HEK293 (cell line): ENCODE measurements at regions not wholly inside any gene's neighbourhood (a gene's known extent, or its start where the extent isn't known, plus 50 kb on each side); places are given as distances from the start of the nearest gene placed in this dataset.

Experiments
- CTCF ChIA-PET: fragments of 350-600 bp; formaldehyde crosslinking; extraction: SDS; loops from one replicate; lab custom pipeline; 2021; ENCODE audit warnings: antibody characterized with exemption; lab: Yijun Ruan, JAX
- POLR2A ChIA-PET: fragments of 300-600 bp; formaldehyde crosslinking; extraction: SDS; loops from one replicate; lab custom pipeline; 2020; ENCODE audit warnings: antibody characterized with exemption, inconsistent platforms; lab: Yijun Ruan, JAX
- H3K27ac ChIP-seq: fragments of 200-500 bp; sonication (Bioruptor generic); 2 replicates; pipeline ENCODE4 v1.5.1; 2014; ENCODE audit warnings: low read depth, low read length, control low read depth, inconsistent platforms; ENCODE audit errors: extremely low read depth
- H3K36me3 ChIP-seq, 2 experiments: fragments of 200-500 bp in 1 of 2; sonication (Bioruptor generic) in 1 of 2; 1 replicate in 1 of 2; 2 replicates in 1 of 2; pipeline ENCODE4 v1.5.1; 2014 to 2017; ENCODE audit warnings: inconsistent platforms in 2 of 2, low read length in 2 of 2; ENCODE audit not compliant: control insufficient read depth in 2 of 2, insufficient read depth in 1 of 2
- H3K4me1 ChIP-seq: fragments of 200-500 bp; sonication (Bioruptor generic); 2 replicates; pipeline ENCODE4 v1.5.1; 2014; ENCODE audit warnings: mild to moderate bottlenecking, low read length, inconsistent platforms; ENCODE audit not compliant: control insufficient read depth, insufficient read depth
- H3K4me3 ChIP-seq: 2 replicates; pipeline ENCODE4 v1.5.1; 2011; ENCODE audit warnings: low read depth, mild to moderate bottlenecking, control low read depth, low read length, moderate library complexity
- H3K9me3 ChIP-seq: fragments of 200-500 bp; sonication (Bioruptor generic); 2 replicates; pipeline ENCODE4 v1.5.1; 2014; ENCODE audit warnings: low read depth, low read length, inconsistent platforms; ENCODE audit not compliant: control insufficient read depth, insufficient read depth
- BCL11A ChIP-seq: fragments of 450-650 bp; formaldehyde crosslinking; IDR thresholded peaks from 2 replicates; pipeline ENCODE4 v1.5.1; 2016; ENCODE audit warnings: low read depth, missing biosample characterization, missing genetic modification characterization
- ELK4 ChIP-seq: IDR thresholded peaks from 2 replicates; pipeline ENCODE4 v1.6.1; 2011; ENCODE audit warnings: mild to moderate bottlenecking, low read depth, low read length, borderline replicate concordance
- FEZF1 ChIP-seq: fragments of 450-650 bp; formaldehyde crosslinking; IDR thresholded peaks from 2 replicates; pipeline ENCODE4 v1.5.1; 2016; ENCODE audit warnings: missing biosample characterization, missing genetic modification characterization
- INSM2 ChIP-seq: fragments of 450-650 bp; formaldehyde crosslinking; IDR thresholded peaks from 2 replicates; pipeline ENCODE4 v1.5.1; 2016; ENCODE audit warnings: missing biosample characterization, missing genetic modification characterization
- MYNN ChIP-seq: fragments of 450-650 bp; formaldehyde crosslinking; IDR thresholded peaks from 2 replicates; pipeline ENCODE4 v1.5.1; 2016; ENCODE audit warnings: missing biosample characterization, missing genetic modification characterization, borderline replicate concordance
- RBAK ChIP-seq: fragments of 450-650 bp; formaldehyde crosslinking; IDR thresholded peaks from 2 replicates; pipeline ENCODE4 v1.5.1; 2016; ENCODE audit warnings: missing biosample characterization, missing genetic modification characterization
- YY2 ChIP-seq: fragments of 450-650 bp; formaldehyde crosslinking; IDR thresholded peaks from 2 replicates; pipeline ENCODE4 v1.5.1; 2016; ENCODE audit warnings: missing biosample characterization, missing genetic modification characterization
- ZBTB20 ChIP-seq: fragments of 450-650 bp; formaldehyde crosslinking; IDR thresholded peaks from 2 replicates; pipeline ENCODE4 v1.5.1; 2016; ENCODE audit warnings: missing biosample characterization, missing genetic modification characterization
- ZFP37 ChIP-seq: fragments of 450-650 bp; formaldehyde crosslinking; IDR thresholded peaks from 2 replicates; pipeline ENCODE4 v1.5.1; 2016; ENCODE audit warnings: missing biosample characterization, missing genetic modification characterization
- ZNF23 ChIP-seq: fragments of 450-650 bp; formaldehyde crosslinking; IDR thresholded peaks from 2 replicates; pipeline ENCODE4 v1.5.1; 2016; ENCODE audit warnings: missing biosample characterization, missing genetic modification characterization, borderline replicate concordance
- ZNF26 ChIP-seq: fragments of 450-650 bp; formaldehyde crosslinking; IDR thresholded peaks from 2 replicates; pipeline ENCODE4 v1.5.1; 2016; ENCODE audit warnings: missing biosample characterization, missing genetic modification characterization
- ZNF391 ChIP-seq: fragments of 450-650 bp; formaldehyde crosslinking; IDR thresholded peaks from 2 replicates; pipeline ENCODE4 v1.5.1; 2016; ENCODE audit warnings: low read depth, missing biosample characterization, missing genetic modification characterization, borderline replicate concordance
- ZNF394 ChIP-seq: fragments of 450-650 bp; formaldehyde crosslinking; IDR thresholded peaks from 2 replicates; pipeline ENCODE4 v1.5.1; 2016; ENCODE audit warnings: missing biosample characterization, missing genetic modification characterization, mild to moderate bottlenecking, moderate library complexity, borderline replicate concordance
- ZNF449 ChIP-seq: fragments of 450-650 bp; formaldehyde crosslinking; IDR thresholded peaks from 2 replicates; pipeline ENCODE4 v1.5.1; 2017; ENCODE audit warnings: missing biosample characterization, mild to moderate bottlenecking, missing genetic modification characterization, moderate library complexity
- ZNF510 ChIP-seq: fragments of 450-650 bp; formaldehyde crosslinking; IDR thresholded peaks from 2 replicates; pipeline ENCODE4 v1.5.1; 2018; ENCODE audit warnings: mild to moderate bottlenecking, missing genetic modification characterization, missing biosample characterization; ENCODE audit not compliant: insufficient replicate concordance
- ZNF571 ChIP-seq: fragments of 450-650 bp; formaldehyde crosslinking; IDR thresholded peaks from 2 replicates; pipeline ENCODE4 v1.5.0; 2017; ENCODE audit warnings: missing biosample characterization, missing genetic modification characterization
- ZNF610 ChIP-seq: fragments of 450-650 bp; formaldehyde crosslinking; IDR thresholded peaks from 2 replicates; pipeline ENCODE4 v1.5.1; 2016; ENCODE audit warnings: missing biosample characterization, missing genetic modification characterization, borderline replicate concordance
- ZNF626 ChIP-seq: fragments of 450-650 bp; sonication (Bioruptor Pico); formaldehyde crosslinking; IDR thresholded peaks from 2 replicates; pipeline ENCODE4 v1.5.1; 2018; ENCODE audit warnings: missing biosample characterization, missing genetic modification characterization, inconsistent platforms
- ZNF654 ChIP-seq: fragments of 450-650 bp; formaldehyde crosslinking; IDR thresholded peaks from 2 replicates; pipeline ENCODE4 v1.5.1; 2016; ENCODE audit warnings: low read depth, missing biosample characterization, missing genetic modification characterization
- ZSCAN30 ChIP-seq: fragments of 450-650 bp; IDR thresholded peaks from 2 replicates; pipeline ENCODE4 v1.5.1; 2018; ENCODE audit warnings: missing biosample characterization, mild to moderate bottlenecking, missing genetic modification characterization, moderate library complexity
- TF ChIP-seq, protein P1 (sequence below): fragments of 450-650 bp; formaldehyde crosslinking; IDR thresholded peaks from 2 replicates; pipeline ENCODE4 v1.5.1; 2016; ENCODE audit warnings: missing biosample characterization, missing genetic modification characterization
- TF ChIP-seq, protein P2 (sequence below): fragments of 450-650 bp; formaldehyde crosslinking; IDR thresholded peaks from 2 replicates; pipeline ENCODE4 v1.5.1; 2016; ENCODE audit warnings: missing biosample characterization, missing genetic modification characterization

DNA sequence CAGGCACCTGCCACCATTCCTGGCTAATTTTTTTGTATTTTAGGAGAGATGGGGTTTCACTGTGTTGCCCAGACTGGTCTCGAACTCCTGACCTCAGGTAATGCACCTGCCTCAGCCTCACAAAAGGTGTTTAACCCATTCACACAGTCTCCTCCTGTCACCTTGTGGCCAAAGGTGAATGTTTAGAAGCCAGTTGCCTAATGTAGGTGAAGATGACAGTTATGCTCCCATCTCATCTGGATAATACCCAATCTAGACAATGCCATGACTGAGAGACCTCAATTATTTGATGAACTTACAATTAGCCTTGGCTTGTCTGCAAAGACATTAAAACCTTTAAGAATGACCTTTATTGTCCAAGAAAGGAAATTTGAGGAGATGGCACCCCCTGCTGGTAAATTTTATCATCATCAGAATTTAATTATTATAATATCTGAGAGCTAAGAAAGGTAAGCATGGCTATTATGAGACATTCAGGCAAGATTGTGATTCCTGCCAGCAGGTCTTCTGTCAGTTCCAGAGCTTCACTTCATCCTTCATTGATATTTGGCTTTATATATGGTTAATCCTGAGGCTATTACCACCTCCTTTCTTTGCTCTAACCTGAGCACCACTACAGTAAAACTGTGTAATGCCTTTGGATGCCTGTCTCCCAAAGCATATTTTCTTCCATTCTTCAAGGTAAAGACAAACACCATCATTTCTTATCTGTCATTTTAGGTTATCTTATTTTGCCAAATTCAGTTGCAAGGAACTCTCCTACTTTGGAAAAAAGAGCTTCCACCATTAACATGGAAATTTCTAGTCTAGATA is 117.6 kb downstream of the FAM124B start:
- no peak for TF ChIP-seq FEZF1 (tag by site-specific recombination)
- TF ChIP-seq ZFP37 (tag by site-specific recombination), result no peak
- TF ChIP-seq, protein P1, sequence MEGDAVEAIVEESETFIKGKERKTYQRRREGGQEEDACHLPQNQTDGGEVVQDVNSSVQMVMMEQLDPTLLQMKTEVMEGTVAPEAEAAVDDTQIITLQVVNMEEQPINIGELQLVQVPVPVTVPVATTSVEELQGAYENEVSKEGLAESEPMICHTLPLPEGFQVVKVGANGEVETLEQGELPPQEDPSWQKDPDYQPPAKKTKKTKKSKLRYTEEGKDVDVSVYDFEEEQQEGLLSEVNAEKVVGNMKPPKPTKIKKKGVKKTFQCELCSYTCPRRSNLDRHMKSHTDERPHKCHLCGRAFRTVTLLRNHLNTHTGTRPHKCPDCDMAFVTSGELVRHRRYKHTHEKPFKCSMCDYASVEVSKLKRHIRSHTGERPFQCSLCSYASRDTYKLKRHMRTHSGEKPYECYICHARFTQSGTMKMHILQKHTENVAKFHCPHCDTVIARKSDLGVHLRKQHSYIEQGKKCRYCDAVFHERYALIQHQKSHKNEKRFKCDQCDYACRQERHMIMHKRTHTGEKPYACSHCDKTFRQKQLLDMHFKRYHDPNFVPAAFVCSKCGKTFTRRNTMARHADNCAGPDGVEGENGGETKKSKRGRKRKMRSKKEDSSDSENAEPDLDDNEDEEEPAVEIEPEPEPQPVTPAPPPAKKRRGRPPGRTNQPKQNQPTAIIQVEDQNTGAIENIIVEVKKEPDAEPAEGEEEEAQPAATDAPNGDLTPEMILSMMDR (tag by site-specific recombination), result peak; percentile 77
- no peak for TF ChIP-seq ZNF610 (tag by site-specific recombination)
- no peak for TF ChIP-seq ELK4
- TF ChIP-seq ZSCAN30 (tag by site-specific recombination), result no peak
- no peak for TF ChIP-seq ZNF26 (tag by site-specific recombination)
- TF ChIP-seq, protein P2, sequence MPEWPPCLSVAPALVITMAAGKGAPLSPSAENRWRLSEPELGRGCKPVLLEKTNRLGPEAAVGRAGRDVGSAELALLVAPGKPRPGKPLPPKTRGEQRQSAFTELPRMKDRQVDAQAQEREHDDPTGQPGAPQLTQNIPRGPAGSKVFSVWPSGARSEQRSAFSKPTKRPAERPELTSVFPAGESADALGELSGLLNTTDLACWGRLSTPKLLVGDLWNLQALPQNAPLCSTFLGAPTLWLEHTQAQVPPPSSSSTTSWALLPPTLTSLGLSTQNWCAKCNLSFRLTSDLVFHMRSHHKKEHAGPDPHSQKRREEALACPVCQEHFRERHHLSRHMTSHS (tag by site-specific recombination), result no peak
- TF ChIP-seq ZBTB20 (tag by site-specific recombination), result no peak
- no peak for TF ChIP-seq ZNF391 (tag by site-specific recombination)
- peak; percentile 78 for TF ChIP-seq ZNF654 (tag by site-specific recombination)
- POLR2A ChIA-PET, result interaction anchor here (1.0 kb wide), 1 partner anchor 314 kb away, joined by 7 read pairs; no protein-coding TSS in a partner anchor
- H3K27ac ChIP-seq, result no peak overlapping the region

GRCh38 chr2:224283466-224283965 is 118.4 kb downstream of the FAM124B start:
- POLR2A ChIA-PET, result interaction anchor here (0.8 kb wide), 1 partner anchor 314 kb away, joined by 3 read pairs; no protein-coding TSS in a partner anchor
- no peak overlapping the region for H3K27ac ChIP-seq
- CTCF ChIA-PET, result interaction anchor here (0.6 to 9.9 kb wide), 16 partner anchors 9 to 329 kb away, joined by 3 to 205 read pairs (median 6); partner anchors contain the start of gene SERPINE2
- TF ChIP-seq ZNF391 (tag by site-specific recombination) (no peak), YY2 (tag by site-specific recombination) (no peak), ZNF449 (tag by site-specific recombination) (no peak), ZNF23 (tag by site-specific recombination) (no peak), ZNF394 (tag by site-specific recombination) (no peak), ZNF626 (tag by site-specific recombination) (no peak), ZNF571 (no peak), MYNN (tag by site-specific recombination) (no peak), BCL11A (no peak), FEZF1 (tag by site-specific recombination) (no peak), INSM2 (tag by site-specific recombination) (no peak), RBAK (tag by site-specific recombination) (no peak), ZNF510 (no peak)

More for the DNA sequence above, 117.6 kb downstream of the FAM124B start:
- H3K36me3 ChIP-seq, result no peaks in the 10 kb centered on the region
- CTCF ChIA-PET, result interaction anchor here (0.6 to 9.9 kb wide), 35 partner anchors 9 to 1424 kb away, joined by 3 to 205 read pairs (median 4); partner anchors contain the start of gene ACSL3
- H3K9me3 ChIP-seq, result no peaks in the 10 kb centered on the region
- no peak overlapping the region for H3K4me3 ChIP-seq
- H3K4me1 ChIP-seq, result no peaks in the 10 kb centered on the region

More at GRCh38 chr2:224283466-224283965, 118.4 kb downstream of the FAM124B start:
- H3K9me3 ChIP-seq, result no peaks in the 10 kb centered on the region
- H3K4me1 ChIP-seq, result no peaks in the 10 kb centered on the region
- no peaks in the 10 kb centered on the region for H3K36me3 ChIP-seq
- H3K4me3 ChIP-seq, result no peak overlapping the region
